ENCODE measurements at regions not wholly inside any gene's neighbourhood (a gene's known extent, or its start where the extent isn't known, plus 50 kb on each side); places are given as distances from the start of the nearest gene placed in this dataset.

- Histone ChIP-seq H3K9me3 (no peaks in the 10 kb centered on the region), H3K4me1 (no peaks in the 10 kb centered on the region), H3K36me3 (no peaks in the 10 kb centered on the region), H3K4me3 (no peak overlapping the region), H3K27me3 (no peaks in the 10 kb centered on the region), H3K27ac (no peak overlapping the region)
- TF ChIP-seq, protein P1, sequence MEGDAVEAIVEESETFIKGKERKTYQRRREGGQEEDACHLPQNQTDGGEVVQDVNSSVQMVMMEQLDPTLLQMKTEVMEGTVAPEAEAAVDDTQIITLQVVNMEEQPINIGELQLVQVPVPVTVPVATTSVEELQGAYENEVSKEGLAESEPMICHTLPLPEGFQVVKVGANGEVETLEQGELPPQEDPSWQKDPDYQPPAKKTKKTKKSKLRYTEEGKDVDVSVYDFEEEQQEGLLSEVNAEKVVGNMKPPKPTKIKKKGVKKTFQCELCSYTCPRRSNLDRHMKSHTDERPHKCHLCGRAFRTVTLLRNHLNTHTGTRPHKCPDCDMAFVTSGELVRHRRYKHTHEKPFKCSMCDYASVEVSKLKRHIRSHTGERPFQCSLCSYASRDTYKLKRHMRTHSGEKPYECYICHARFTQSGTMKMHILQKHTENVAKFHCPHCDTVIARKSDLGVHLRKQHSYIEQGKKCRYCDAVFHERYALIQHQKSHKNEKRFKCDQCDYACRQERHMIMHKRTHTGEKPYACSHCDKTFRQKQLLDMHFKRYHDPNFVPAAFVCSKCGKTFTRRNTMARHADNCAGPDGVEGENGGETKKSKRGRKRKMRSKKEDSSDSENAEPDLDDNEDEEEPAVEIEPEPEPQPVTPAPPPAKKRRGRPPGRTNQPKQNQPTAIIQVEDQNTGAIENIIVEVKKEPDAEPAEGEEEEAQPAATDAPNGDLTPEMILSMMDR (IDR thresholded peaks at IDR 0.05): no peak
- intact Hi-C loops (cut with DNase I): no loop called here
- DNase-seq (ENCODE audit: low spot score in 2 of 2): no peak
Observed at GRCh38 chr4:28351102-28351501, 1490.5 kb downstream of the STIM2 start.

DNA sequence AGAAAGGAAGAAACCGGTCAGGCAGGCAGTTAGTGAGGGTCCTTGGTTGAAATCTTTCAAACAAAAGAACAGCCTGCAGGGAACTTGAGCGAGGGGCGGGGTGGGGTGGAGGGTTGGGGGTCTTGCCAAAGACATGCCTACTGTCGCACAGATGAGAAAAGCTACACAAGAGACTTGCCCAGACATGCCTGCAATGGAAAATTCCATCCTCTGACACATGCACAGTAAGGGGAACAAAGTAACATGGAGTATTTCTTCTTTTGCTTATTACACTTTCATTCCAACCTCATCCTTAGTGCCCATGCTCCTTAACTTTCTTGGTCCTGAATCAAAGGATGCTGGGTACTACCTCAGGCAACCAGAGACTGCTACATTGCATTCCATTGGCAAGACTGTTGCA lies 1491.2 kb downstream of the STIM2 start:
- H3K36me3 ChIP-seq: no peaks in the 10 kb centered on the region
- intact Hi-C loops (cut with DNase I): no loop called here
- no peaks in the 10 kb centered on the region for H3K9me3 ChIP-seq
- H3K27me3 ChIP-seq: no peaks in the 10 kb centered on the region
- H3K27ac ChIP-seq: no peak overlapping the region
- no peak overlapping the region for H3K4me3 ChIP-seq
- TF ChIP-seq, protein P1 (IDR thresholded peaks at IDR 0.05): no peak
- H3K4me1 ChIP-seq: no peaks in the 10 kb centered on the region
- DNase-seq (ENCODE audit: low spot score in 2 of 2): no peak

DNA sequence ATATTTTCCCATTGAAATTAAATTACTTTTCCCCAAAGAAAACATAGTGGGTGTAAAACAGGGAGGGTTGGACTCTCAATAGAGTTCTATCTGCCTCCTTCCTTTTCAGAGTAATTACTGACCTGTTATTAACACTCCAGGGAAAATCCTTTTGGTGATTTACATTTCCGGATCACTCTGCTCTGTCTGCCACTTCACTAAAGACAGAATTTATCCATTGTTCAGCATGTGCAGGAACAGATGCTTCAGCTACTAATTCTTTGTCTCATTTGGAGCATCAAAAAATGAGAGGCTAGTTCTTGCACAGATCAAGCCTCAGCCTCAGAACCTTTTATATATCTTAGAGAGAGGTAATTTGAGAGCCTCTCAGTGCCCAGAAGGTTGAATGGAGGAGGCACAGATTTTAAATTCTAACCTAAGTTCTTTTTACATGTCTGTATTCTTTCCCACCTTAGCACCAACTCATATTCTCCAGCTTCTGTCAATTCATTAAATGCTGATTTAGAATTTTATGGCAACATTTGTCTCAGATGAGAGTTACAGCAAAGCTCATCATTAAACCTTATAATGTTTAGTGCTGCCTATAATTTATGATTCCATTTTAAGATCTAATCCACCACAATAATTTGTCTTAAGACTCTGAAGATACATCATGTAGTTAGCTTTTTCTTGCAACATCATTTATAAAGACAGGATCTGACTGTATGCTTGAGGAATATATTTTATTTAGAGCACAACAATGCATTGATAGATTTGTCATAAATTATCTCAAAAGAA lies 1494.4 kb downstream of the STIM2 start:
- intact Hi-C loops (cut with DNase I): no loop called here
- Histone ChIP-seq H3K27ac (no peak overlapping the region), H3K36me3 (no peaks in the 10 kb centered on the region), H3K4me3 (no peak overlapping the region), H3K27me3 (no peaks in the 10 kb centered on the region), H3K9me3 (no peaks in the 10 kb centered on the region), H3K4me1 (no peaks in the 10 kb centered on the region)
- TF ChIP-seq, protein P1 (IDR thresholded peaks at IDR 0.05): no peak
- no peak for DNase-seq (ENCODE audit: low spot score in 2 of 2)

DNA sequence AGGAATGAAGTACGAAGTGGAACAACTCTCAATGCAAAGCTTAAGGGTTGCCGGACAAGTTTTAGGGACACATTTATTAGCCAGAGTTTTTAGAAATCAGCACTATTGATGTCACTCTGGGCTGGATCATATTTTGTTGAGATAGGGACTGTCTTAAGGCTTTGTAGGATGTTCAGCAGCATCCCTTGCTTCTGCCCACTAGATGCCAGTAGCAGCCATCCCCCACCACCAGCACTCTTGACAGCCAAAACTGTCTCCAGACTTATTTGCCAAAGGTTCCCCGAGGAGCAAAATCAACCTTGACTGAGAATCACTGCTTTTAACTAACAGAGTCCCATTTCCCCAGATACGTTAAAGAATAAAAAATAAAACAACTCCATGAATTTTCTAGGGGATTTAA lies 1497.3 kb downstream of the STIM2 start:
- H3K9me3 ChIP-seq: no peaks in the 10 kb centered on the region
- DNase-seq (ENCODE audit: low spot score in 2 of 2): no peak
- no peak overlapping the region for H3K4me3 ChIP-seq
- no peaks in the 10 kb centered on the region for H3K27me3 ChIP-seq
- no peaks in the 10 kb centered on the region for H3K4me1 ChIP-seq
- TF ChIP-seq, protein P1 (IDR thresholded peaks at IDR 0.05): no peak
- intact Hi-C loops (cut with DNase I): no loop called here
- H3K27ac ChIP-seq: no peak overlapping the region
- no peaks in the 10 kb centered on the region for H3K36me3 ChIP-seq

DNA sequence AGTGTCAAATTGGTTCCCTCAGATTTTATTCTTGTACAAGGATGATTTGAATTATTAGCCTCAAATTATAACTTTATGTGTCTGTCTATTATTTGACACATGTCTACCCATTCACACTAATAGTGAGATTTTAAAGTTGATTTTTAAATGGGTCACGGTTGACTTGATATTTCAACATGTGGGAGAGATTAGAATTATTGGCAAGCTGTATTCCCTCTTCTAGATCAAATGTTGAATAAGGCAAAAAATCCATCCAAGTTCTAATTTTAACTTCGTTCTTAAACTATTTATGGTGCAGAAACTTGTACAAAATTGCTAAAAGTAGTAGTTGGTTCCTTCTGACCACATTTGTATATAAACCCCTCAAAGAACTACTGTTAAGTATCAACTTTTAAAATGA lies 1498.0 kb downstream of the STIM2 start:
- DNase-seq (ENCODE audit: low spot score in 2 of 2): no peak
- Histone ChIP-seq H3K9me3 (no peaks in the 10 kb centered on the region), H3K4me3 (no peak overlapping the region), H3K27me3 (no peaks in the 10 kb centered on the region), H3K27ac (no peak overlapping the region), H3K4me1 (no peaks in the 10 kb centered on the region), H3K36me3 (no peaks in the 10 kb centered on the region)
- intact Hi-C loops (cut with DNase I): no loop called here
- TF ChIP-seq, protein P1 (IDR thresholded peaks at IDR 0.05): no peak

DNA sequence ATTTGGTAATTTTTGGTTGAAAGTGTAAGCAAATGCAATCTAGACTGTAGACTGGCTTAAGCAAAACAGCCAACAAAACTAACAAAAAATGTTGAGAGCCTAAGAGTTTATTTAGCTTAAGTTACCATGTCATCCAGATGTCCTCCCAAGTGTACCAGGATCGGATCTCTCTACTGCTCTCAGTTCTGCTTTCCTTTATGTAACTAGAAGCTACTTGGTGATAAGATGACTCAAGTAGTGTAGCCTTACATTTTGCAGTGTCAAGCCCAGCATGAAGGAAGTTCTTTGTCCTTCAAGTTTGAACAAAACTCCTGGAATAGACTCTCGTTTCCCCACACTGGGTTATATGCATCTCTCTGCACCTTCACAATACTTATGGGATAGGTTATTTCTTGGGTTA lies 1500.0 kb downstream of the STIM2 start:
- no peaks in the 10 kb centered on the region for H3K4me1 ChIP-seq
- no peak overlapping the region for H3K27ac ChIP-seq
- TF ChIP-seq, protein P1 (IDR thresholded peaks at IDR 0.05): no peak
- no peaks in the 10 kb centered on the region for H3K27me3 ChIP-seq
- no peaks in the 10 kb centered on the region for H3K9me3 ChIP-seq
- no peak overlapping the region for H3K4me3 ChIP-seq
- no peak for DNase-seq (ENCODE audit: low spot score in 2 of 2)
- intact Hi-C loops (cut with DNase I): no loop called here
- no peaks in the 10 kb centered on the region for H3K36me3 ChIP-seq

Measured in ascending aorta (tissue), 2 donors.